CD14-positive monocyte (primary cell): ENCODE measurements at regions not wholly inside any gene's neighbourhood (a gene's known extent, or its start where the extent isn't known, plus 50 kb on each side); places are given as distances from the start of the nearest gene placed in this dataset.

Source experiments
- DNase-seq, 3 donors: peaks; one replicate each; pipeline ENCODE4 v3.0.0-alpha.2; 2011 to 2022
- H2AFZ ChIP-seq: 2 replicates; pipeline ENCODE4 v1.6.0; 2012; ENCODE audit warnings: mild to moderate bottlenecking, low read depth, low read length, inconsistent platforms; ENCODE audit not compliant: insufficient read depth, poor library complexity, severe bottlenecking
- H3K27ac ChIP-seq, 2 donors: 1 replicate in 1 of 2; 2 replicates in 1 of 2; pipeline ENCODE4 v1.5.1; 2012 to 2013; ENCODE audit warnings: low read length in 2 of 2, control low read depth in 1 of 2, inconsistent platforms in 1 of 2, low read depth in 1 of 2, mild to moderate bottlenecking in 1 of 2
- H3K27me3 ChIP-seq, 2 donors: one replicate each; pipeline versions ENCODE4 v1.6.0 to v1.6.1; 2011 to 2013; ENCODE audit warnings: low read length in 2 of 2; ENCODE audit not compliant: control insufficient read depth in 2 of 2, insufficient read depth in 2 of 2
- H3K36me3 ChIP-seq, 2 donors: replicated peaks in 1 of 2; 1 replicate in 1 of 2; 2 replicates in 1 of 2; pipeline versions ENCODE4 v1.5.1 to v1.6.1; 2012 to 2013; ENCODE audit warnings: low read length in 2 of 2, control low read depth in 1 of 2, inconsistent platforms in 1 of 2, mild to moderate bottlenecking in 1 of 2; ENCODE audit not compliant: insufficient read depth in 2 of 2, control insufficient read depth in 1 of 2
- H3K4me1 ChIP-seq, 2 donors: 1 replicate in 1 of 2; 2 replicates in 1 of 2; pipeline versions ENCODE4 v1.5.1 to v1.6.1; 2012 to 2013; ENCODE audit warnings: low read length in 2 of 2, control low read depth in 1 of 2, inconsistent platforms in 1 of 2, mild to moderate bottlenecking in 1 of 2, moderate library complexity in 1 of 2; ENCODE audit not compliant: insufficient read depth in 2 of 2, control insufficient read depth in 1 of 2
- H3K4me2 ChIP-seq: replicated peaks from 2 replicates; pipeline ENCODE3; 2012; ENCODE audit warnings: low read length, moderate library complexity, mild to moderate bottlenecking; ENCODE audit not compliant: poor library complexity, severe bottlenecking; ENCODE audit errors: extremely low read depth
- H3K4me3 ChIP-seq, 3 experiments: fragments of 200-600 bp in 1 of 3; sonication (generic) in 1 of 3; replicated peaks in 1 of 3; 1 replicate in 2 of 3; 2 replicates in 1 of 3; pipeline ENCODE4 v1.5.1; 2011 to 2013; ENCODE audit warnings: low read length in 3 of 3, mild to moderate bottlenecking in 3 of 3, control low read depth in 2 of 3, low read depth in 2 of 3, inconsistent platforms in 1 of 3, moderate library complexity in 1 of 3
- H3K79me2 ChIP-seq: 2 replicates; pipeline ENCODE4 v1.6.0; 2012; ENCODE audit warnings: mild to moderate bottlenecking, control low read depth, inconsistent platforms, low read length, moderate library complexity; ENCODE audit not compliant: insufficient read depth
- H3K9ac ChIP-seq: 2 replicates; pipeline ENCODE4 v1.6.0; 2017; ENCODE audit warnings: low read length, mild to moderate bottlenecking; ENCODE audit not compliant: insufficient read depth, poor library complexity, severe bottlenecking
- H3K9me3 ChIP-seq, 2 donors: replicated peaks in 1 of 2; 1 replicate in 1 of 2; 2 replicates in 1 of 2; pipeline versions ENCODE4 v1.5.1 to v1.6.1; 2012 to 2013; ENCODE audit warnings: low read length in 2 of 2, control low read depth in 1 of 2; ENCODE audit not compliant: control insufficient read depth in 1 of 2, insufficient read depth in 1 of 2
- H4K20me1 ChIP-seq: 2 replicates; pipeline ENCODE4 v1.6.0; 2012; ENCODE audit warnings: mild to moderate bottlenecking, low read length, control low read depth, moderate library complexity; ENCODE audit not compliant: insufficient read depth
- H3K27ac Mint-ChIP-seq, 7 donors: one replicate each; pipeline ENCODE4 v1.8.0; 2020; ENCODE audit warnings: mild to moderate bottlenecking in 7 of 7, mixed read lengths in 7 of 7, moderate library complexity in 6 of 7, inconsistent platforms in 2 of 7
- H3K27me3 Mint-ChIP-seq, 3 donors: one replicate each; pipeline ENCODE4 v1.8.0; 2021 to 2022; ENCODE audit warnings: low read depth in 3 of 3, mild to moderate bottlenecking in 3 of 3, mixed read lengths in 3 of 3, moderate library complexity in 3 of 3, inconsistent platforms in 1 of 3
- H3K36me3 Mint-ChIP-seq, 2 donors: one replicate each; pipeline ENCODE4 v1.8.0; 2020; ENCODE audit warnings: mixed read lengths in 2 of 2, inconsistent platforms in 1 of 2, mild to moderate bottlenecking in 1 of 2
- H3K4me1 Mint-ChIP-seq: one replicate; pipeline ENCODE4 v1.8.0; 2020; ENCODE audit warnings: mild to moderate bottlenecking, mixed read lengths
- H3K4me3 Mint-ChIP-seq, 2 donors: one replicate each; pipeline ENCODE4 v1.8.0; 2020; ENCODE audit warnings: mild to moderate bottlenecking in 2 of 2, mixed read lengths in 2 of 2, moderate library complexity in 1 of 2
- H3K9me3 Mint-ChIP-seq, 7 donors: one replicate each; pipeline ENCODE4 v1.8.0; 2020 to 2022; ENCODE audit warnings: mixed read lengths in 7 of 7, mild to moderate bottlenecking in 6 of 7, moderate library complexity in 6 of 7, inconsistent platforms in 2 of 7
- CTCF ChIP-seq: fragments of 200-600 bp; IDR thresholded peaks from one replicate; pipeline ENCODE4 v1.8.0; 2022; ENCODE audit warnings: antibody characterized with exemption, mild to moderate bottlenecking
- WGBS: methylation state at CpG from one replicate; pipeline ENCODE4 v1.1.5; 2013; ENCODE audit warnings: missing lambda C conversion rate; ENCODE audit not compliant: insufficient coverage; 5-methylcytosine and 5-hydroxymethylcytosine counted together
- intact Hi-C, 2 donors: fragments of 100-400 bp; cut with micrococcal nuclease; formaldehyde crosslinking; loops; one replicate each; pipeline versions ENCODE4 v1.15.0 to v1.15.1; 2023

GRCh38 chr16:9612267-9612666 lies 520.8 kb downstream of the HAPSTR1 start:
- H3K4me3 Mint-ChIP-seq, result no peak overlapping the region
- H3K9me3 Mint-ChIP-seq, result peaks cover 0 to 2% (median 0%) of the 10 kb centered on the region in 7 donors
- Histone ChIP-seq H2AFZ (no peak overlapping the region), H3K4me1 (no peaks in the 10 kb centered on the region), H3K27me3 (no peaks in the 10 kb centered on the region), H4K20me1 (no peaks in the 10 kb centered on the region), H3K4me2 (no peak overlapping the region), H3K27ac (no peak overlapping the region), H3K79me2 (no peaks in the 10 kb centered on the region), H3K9me3 (no peaks in the 10 kb centered on the region), H3K4me3 (no peak overlapping the region), H3K9ac (no peak overlapping the region), H3K36me3 (no peaks in the 10 kb centered on the region)
- DNase-seq, result no peak
- H3K4me1 Mint-ChIP-seq, result no peaks in the 10 kb centered on the region
- intact Hi-C loops, result no loop called here
- no peak for TF ChIP-seq CTCF
- H3K27ac Mint-ChIP-seq, result no peak overlapping the region
- H3K27me3 Mint-ChIP-seq, result peaks cover 0 to 2% (median 0%) of the 10 kb centered on the region in 3 donors
- H3K36me3 Mint-ChIP-seq, result no peaks in the 10 kb centered on the region
- WGBS, result 48% methylated on average over 5 of the region's 7 CpGs

- Histone ChIP-seq H3K4me1 (no peaks in the 10 kb centered on the region), H3K4me2 (no peak overlapping the region), H4K20me1 (no peaks in the 10 kb centered on the region), H3K9ac (no peak overlapping the region), H3K27me3 (no peaks in the 10 kb centered on the region), H2AFZ (no peak overlapping the region), H3K27ac (no peak overlapping the region), H3K36me3 (no peaks in the 10 kb centered on the region), H3K4me3 (no peak overlapping the region), H3K79me2 (no peaks in the 10 kb centered on the region), H3K9me3 (no peaks in the 10 kb centered on the region)
- H3K36me3 Mint-ChIP-seq, result no peaks in the 10 kb centered on the region
- no peak overlapping the region for H3K27ac Mint-ChIP-seq
- H3K9me3 Mint-ChIP-seq, result peaks cover 0 to 2% (median 0%) of the 10 kb centered on the region in 7 donors
- TF ChIP-seq CTCF, result no peak
- WGBS, result 86% methylated on average over 4 of the region's 6 CpGs
- H3K4me3 Mint-ChIP-seq, result no peak overlapping the region
- DNase-seq, result no peak
- no peaks in the 10 kb centered on the region for H3K4me1 Mint-ChIP-seq
- intact Hi-C loops, result no loop called here
- H3K27me3 Mint-ChIP-seq, result peaks cover 0 to 2% (median 0%) of the 10 kb centered on the region in 3 donors
Observed at GRCh38 chr16:9614389-9614788, 522.9 kb downstream of the HAPSTR1 start.
